ENCODE measurements at regions not wholly inside any gene's neighbourhood (a gene's known extent, or its start where the extent isn't known, plus 50 kb on each side); places are given as distances from the start of the nearest gene placed in this dataset.

DNA sequence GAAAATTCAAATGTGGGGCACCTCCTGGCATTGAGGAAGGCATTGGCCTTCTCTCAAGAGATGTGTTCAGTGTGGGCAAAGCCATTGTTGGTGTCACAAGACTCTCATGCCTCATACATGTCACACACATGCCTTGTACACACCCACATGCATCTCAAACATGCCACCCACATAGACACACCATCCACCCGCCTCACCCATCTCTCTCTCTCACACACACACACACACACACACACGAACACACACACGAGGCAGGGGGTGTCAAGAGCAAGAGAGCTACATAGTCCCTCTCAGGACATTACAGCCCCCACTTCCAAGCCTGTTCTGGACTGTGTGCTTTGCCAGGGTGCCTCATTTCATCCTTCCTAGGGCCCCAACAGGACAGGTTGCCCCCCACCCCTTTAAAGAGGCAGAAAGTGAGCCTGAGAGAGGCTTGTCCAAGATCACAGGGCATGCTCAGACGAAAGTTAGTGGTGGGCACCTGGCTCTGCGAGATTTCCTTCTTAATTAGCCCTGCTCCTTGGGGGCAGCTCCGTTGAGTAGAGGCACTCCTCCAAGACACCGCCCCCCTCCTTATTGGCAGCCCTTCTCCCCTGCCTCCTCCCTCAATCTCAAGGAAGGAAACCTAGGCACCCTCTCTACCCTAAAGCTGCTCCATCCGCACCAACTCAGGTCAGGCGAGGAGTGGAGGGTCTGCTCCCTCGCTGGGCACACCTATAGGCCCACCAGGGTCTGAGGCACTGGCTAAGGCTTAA is 50.5 kb upstream of the CCDC174 start:
- Histone ChIP-seq H3K27ac (no peak overlapping the region), H3K36me3 (no peaks in the 10 kb centered on the region), H3K9me3 (no peaks in the 10 kb centered on the region), H3K4me1 (peaks cover 0 to 5% (median 0%) of the 10 kb centered on the region in 4 donors), H3K27me3 (no peaks in the 10 kb centered on the region), H3K4me3 (no peak overlapping the region)
- no peak for ATAC-seq
- no peak for DNase-seq
- intact Hi-C loops (cut with DNase I) = no loop called here
- no peak for TF ChIP-seq CTCF (IDR thresholded peaks at IDR 0.05)
- TF ChIP-seq POLR2A (IDR thresholded peaks at IDR 0.05) = no peak
- WGBS (ENCODE audit: insufficient coverage, low coverage, low lambda C conversion rate, missing lambda C conversion rate) = 77% methylated on average over 10 of the region's 10 CpGs

GRCh38 chr3:14601692-14602005 is 49.9 kb upstream of the CCDC174 start:
- H3K4me1 ChIP-seq = peaks cover 0 to 5% (median 0%) of the 10 kb centered on the region in 4 donors
- H3K9me3 ChIP-seq = no peaks in the 10 kb centered on the region
- H3K27me3 ChIP-seq = no peaks in the 10 kb centered on the region
- H3K27ac ChIP-seq = no peak overlapping the region
- no peak for DNase-seq
- no peaks in the 10 kb centered on the region for H3K36me3 ChIP-seq
- no peak overlapping the region for H3K4me3 ChIP-seq
- no peak for ATAC-seq
- intact Hi-C loops (cut with DNase I) = no loop called here
- TF ChIP-seq POLR2A (IDR thresholded peaks at IDR 0.05) (no peak), CTCF (IDR thresholded peaks at IDR 0.05) (no peak)
- 63% methylated on average over 4 of the region's 4 CpGs for WGBS (ENCODE audit: insufficient coverage, low coverage, low lambda C conversion rate, missing lambda C conversion rate)

All from right lobe of liver (tissue), 6 donors.